RWPE2 (cell line): ENCODE measurements at regions not wholly inside any gene's neighbourhood (a gene's known extent, or its start where the extent isn't known, plus 50 kb on each side); places are given as distances from the start of the nearest gene placed in this dataset.

Experiments used
- ATAC-seq: fragments of 200-7000 bp; cut with Tn5 transposase; 3 replicates; pipeline ENCODE4 v1.9.1; 2021; ENCODE audit warnings: low read depth
- DNase-seq: peaks from one replicate; pipeline ENCODE4 v3.0.0-alpha.2; 2020; ENCODE audit warnings: low spot score
- H3K27ac ChIP-seq: fragments of 450-650 bp; 2 replicates; pipeline ENCODE4 v1.5.1; 2017; ENCODE audit warnings: mild to moderate bottlenecking; ENCODE audit not compliant: poor library complexity, severe bottlenecking
- H3K27me3 ChIP-seq: fragments of 250-450 bp; sonication (Bioruptor Pico); 2 replicates; pipeline ENCODE4 v1.5.1; 2021; ENCODE audit warnings: mild to moderate bottlenecking, moderate library complexity; ENCODE audit not compliant: insufficient read depth, poor library complexity, severe bottlenecking
- H3K36me3 ChIP-seq: fragments of 250-450 bp; sonication (Bioruptor Pico); 2 replicates; pipeline ENCODE4 v1.5.1; 2020; ENCODE audit warnings: low read depth, mild to moderate bottlenecking, moderate library complexity
- H3K4me1 ChIP-seq: fragments of 250-450 bp; sonication (Bioruptor Pico); 2 replicates; pipeline ENCODE4 v1.5.1; 2021; ENCODE audit warnings: mild to moderate bottlenecking, moderate library complexity; ENCODE audit not compliant: insufficient read depth, poor library complexity, severe bottlenecking
- H3K4me3 ChIP-seq: fragments of 250-450 bp; sonication (Bioruptor Pico); 2 replicates; pipeline ENCODE4 v1.5.1; 2021; ENCODE audit warnings: mild to moderate bottlenecking, moderate library complexity; ENCODE audit not compliant: severe bottlenecking
- H3K9me3 ChIP-seq: fragments of 250-450 bp; sonication (Bioruptor Pico); 2 replicates; pipeline ENCODE4 v1.5.1; 2021; ENCODE audit warnings: mild to moderate bottlenecking, moderate library complexity; ENCODE audit not compliant: severe bottlenecking
- CTCF ChIP-seq: fragments of 450-650 bp; IDR thresholded peaks from one replicate; pipeline ENCODE4 v1.5.1; 2017; ENCODE audit warnings: mild to moderate bottlenecking, moderate library complexity; ENCODE audit not compliant: poor library complexity, severe bottlenecking

DNA sequence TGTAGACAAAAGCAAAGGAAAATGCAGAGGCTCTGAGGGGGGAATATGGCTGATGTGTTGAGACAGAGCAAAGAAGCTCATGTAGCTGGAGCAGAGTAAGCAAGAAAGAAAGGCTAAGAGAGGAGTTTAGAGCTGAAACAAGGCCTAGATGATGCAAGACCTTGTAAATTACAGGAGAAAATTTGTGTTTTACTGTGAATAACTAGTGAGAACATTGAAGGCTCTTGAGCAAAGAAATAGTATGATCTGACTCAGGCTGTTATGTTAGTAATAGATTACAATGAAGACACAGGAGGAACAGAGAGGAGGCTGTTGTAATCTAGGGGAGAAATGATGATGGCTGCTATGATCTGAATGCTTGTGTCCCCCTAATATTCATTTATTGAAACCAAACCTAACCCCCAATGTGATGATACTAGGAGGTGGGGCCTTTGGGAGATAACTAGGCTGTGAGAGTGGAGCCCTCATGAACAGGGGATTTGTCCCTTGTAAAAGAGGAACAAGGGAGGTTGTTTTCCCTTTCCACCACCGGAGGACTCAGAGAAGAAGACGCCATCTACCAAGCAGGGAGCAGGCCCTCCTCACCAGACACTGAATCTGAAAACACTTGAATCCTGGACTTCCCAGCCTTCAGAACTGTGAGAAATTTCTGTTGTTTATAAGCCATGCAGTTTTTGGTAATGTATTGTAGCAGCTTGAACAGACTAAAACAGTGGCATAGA, 394.9 kb downstream of the HTR7 start:
- H3K36me3 ChIP-seq, result no peaks in the 10 kb centered on the region
- no peak for ATAC-seq
- H3K27me3 ChIP-seq, result no peaks in the 10 kb centered on the region
- no peak overlapping the region for H3K4me3 ChIP-seq
- no peak for TF ChIP-seq CTCF
- DNase-seq, result no peak
- H3K9me3 ChIP-seq, result no peaks in the 10 kb centered on the region
- no peak overlapping the region for H3K27ac ChIP-seq
- H3K4me1 ChIP-seq, result no peaks in the 10 kb centered on the region

- Histone ChIP-seq H3K36me3 (no peaks in the 10 kb centered on the region), H3K4me1 (no peaks in the 10 kb centered on the region), H3K27me3 (no peaks in the 10 kb centered on the region), H3K27ac (no peak overlapping the region), H3K4me3 (no peak overlapping the region), H3K9me3 (no peaks in the 10 kb centered on the region)
- no peak for DNase-seq
- TF ChIP-seq CTCF, result no peak
- ATAC-seq, result no peak
Measured at GRCh38 chr10:90464329-90464728, 393.5 kb downstream of the HTR7 start.

DNA sequence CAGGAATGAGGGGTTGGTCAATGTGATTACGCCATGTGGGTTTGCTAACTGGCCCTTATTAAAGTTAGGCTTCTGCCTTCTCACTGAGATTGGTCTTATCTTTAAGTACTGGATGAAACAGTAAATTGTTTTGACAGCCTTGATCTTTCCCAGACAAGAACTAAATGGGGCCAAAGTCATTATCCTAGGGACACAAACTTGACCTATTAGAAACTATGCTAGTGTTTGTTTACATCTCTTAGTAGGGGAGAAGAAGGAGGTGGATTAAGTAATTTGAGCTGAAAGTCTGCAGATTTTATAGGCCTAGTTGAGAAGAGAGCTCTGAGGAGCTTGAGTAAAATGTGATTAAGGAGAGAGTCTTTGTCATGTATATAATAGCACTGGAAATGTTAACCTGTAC, 386.9 kb downstream of the HTR7 start:
- Histone ChIP-seq H3K9me3 (no peaks in the 10 kb centered on the region), H3K4me1 (no peaks in the 10 kb centered on the region), H3K36me3 (no peaks in the 10 kb centered on the region), H3K4me3 (no peak overlapping the region), H3K27me3 (no peaks in the 10 kb centered on the region), H3K27ac (no peak overlapping the region)
- no peak for TF ChIP-seq CTCF
- no peak for DNase-seq
- ATAC-seq, result no peak

DNA sequence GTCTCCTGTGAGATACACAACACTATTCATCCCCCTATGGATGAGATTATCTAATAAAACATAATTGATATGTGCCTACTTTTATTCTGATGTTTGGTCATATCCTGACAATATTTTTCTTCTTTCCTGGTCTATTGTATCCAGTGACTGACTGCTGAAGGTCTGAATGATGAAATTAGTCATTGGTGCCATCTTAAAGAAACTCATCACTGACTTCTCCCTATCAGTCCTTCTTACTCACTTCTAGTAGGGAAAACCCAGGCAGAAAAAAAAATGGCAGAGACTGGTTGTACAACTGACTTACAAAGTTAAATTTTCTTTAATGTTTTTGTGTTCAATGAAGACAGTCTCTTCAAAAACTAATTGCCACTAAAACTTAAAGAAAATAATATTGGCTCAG, 377.4 kb downstream of the HTR7 start:
- Histone ChIP-seq H3K9me3 (no peaks in the 10 kb centered on the region), H3K4me1 (peaks cover 8% of the 10 kb centered on the region), H3K27me3 (no peaks in the 10 kb centered on the region), H3K36me3 (no peaks in the 10 kb centered on the region), H3K27ac (no peak overlapping the region), H3K4me3 (no peak overlapping the region)
- DNase-seq (no peak), ATAC-seq (no peak)
- no peak for TF ChIP-seq CTCF

GRCh38 chr10:90481326-90481923, 376.4 kb downstream of the HTR7 start:
- no peaks in the 10 kb centered on the region for H3K9me3 ChIP-seq
- TF ChIP-seq CTCF, result no peak

More at GRCh38 chr10:90481326-90481923, 376.4 kb downstream of the HTR7 start:
- no peak overlapping the region for H3K4me3 ChIP-seq
- H3K36me3 ChIP-seq, result no peaks in the 10 kb centered on the region
- ATAC-seq, result no peak
- no peak for DNase-seq
- no peak overlapping the region for H3K27ac ChIP-seq
- no peaks in the 10 kb centered on the region for H3K27me3 ChIP-seq
- H3K4me1 ChIP-seq, result peaks cover 8% of the 10 kb centered on the region
